Amniotic epithelial cell (primary cell): ENCODE measurements at regions not wholly inside any gene's neighbourhood (a gene's known extent, or its start where the extent isn't known, plus 50 kb on each side); places are given as distances from the start of the nearest gene placed in this dataset.

Experiments used
- DNase-seq: peaks from one replicate; pipeline ENCODE4 v3.0.0-alpha.2; 2010; ENCODE audit warnings: low read depth

- no peak for DNase-seq
These were observed 325.6 kb downstream of the TTLL7 start for GRCh38 chr1:83673312-83673711.

DNA sequence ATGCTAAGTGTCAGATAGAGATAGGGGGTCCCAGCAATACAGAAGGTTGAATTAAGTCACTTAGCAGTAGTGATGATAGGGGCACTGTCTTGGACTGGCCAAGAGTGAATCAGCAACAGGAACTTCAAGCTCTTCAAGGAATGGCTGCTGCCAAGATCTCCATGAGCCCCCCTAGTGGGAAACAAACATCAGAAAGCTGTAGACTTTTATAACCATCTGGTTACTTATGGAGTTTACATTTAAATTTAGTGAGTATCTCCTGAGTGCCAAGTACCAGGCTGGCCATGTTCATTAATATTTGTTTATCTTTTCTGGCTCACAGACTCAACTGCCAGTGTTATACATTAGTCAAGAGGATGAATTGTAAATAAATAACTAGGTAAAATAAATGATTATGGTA, 327.3 kb downstream of the TTLL7 start:
- DNase-seq = no peak

DNA sequence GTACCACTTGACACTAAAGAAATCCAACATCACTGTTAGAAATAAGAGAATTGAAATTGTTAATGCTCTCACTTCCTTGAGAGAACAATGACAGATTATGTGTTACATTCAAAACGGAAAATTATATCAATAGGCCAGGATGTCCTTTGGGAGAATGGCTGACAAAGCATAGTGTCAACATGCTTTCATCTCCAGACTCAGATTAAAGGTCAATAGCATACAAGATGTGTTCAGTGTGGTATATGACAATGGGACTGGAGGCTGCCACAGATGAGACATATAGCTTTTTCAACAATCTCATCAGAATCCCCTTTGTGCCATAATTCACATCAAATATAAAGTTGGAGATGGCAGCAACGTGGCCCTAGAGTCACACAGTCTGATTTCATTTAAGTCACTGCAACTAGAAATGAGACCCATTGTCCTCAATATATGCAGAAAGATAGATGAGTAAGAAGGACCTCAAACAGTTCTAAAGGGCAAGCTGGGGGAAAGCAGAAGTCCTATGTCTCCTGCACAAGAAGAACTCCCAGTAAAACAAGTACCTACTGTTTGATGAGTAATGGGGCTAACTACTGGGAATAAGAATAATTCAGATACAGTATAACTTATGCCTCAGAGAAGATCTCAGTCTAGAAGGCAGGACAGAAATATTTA, 327.9 kb downstream of the TTLL7 start:
- no peak for DNase-seq

DNA sequence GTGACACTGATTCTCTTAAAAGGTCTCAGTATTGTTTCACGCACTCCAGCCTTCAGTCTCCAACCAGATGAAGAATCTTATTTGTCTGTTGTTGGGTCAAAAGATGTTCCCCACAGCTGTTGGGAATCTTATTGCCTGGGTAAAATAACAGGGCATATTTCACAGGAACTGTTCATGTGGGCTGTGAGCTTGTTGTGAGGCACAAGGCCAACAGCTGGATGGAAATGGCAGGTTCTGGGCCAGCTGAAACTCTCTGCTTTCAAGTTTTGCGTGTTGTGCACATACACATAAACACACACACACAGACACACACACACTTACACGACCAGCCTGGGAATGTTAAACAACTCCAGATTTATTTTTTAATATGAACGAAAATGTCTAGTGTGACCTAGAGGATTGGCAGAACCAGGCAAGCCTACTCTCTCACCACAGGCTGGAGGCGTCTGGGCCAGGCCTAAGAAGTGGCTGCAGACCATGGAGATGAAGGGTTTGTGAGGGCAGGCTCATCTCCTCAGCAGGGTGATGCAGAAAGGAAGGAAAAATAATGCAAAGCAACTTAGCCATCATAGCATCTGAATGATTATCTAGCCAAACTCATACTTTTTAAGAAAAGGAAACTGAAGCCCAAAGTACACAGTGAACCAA, 357.0 kb downstream of the TTLL7 start:
- DNase-seq = no peak

DNA sequence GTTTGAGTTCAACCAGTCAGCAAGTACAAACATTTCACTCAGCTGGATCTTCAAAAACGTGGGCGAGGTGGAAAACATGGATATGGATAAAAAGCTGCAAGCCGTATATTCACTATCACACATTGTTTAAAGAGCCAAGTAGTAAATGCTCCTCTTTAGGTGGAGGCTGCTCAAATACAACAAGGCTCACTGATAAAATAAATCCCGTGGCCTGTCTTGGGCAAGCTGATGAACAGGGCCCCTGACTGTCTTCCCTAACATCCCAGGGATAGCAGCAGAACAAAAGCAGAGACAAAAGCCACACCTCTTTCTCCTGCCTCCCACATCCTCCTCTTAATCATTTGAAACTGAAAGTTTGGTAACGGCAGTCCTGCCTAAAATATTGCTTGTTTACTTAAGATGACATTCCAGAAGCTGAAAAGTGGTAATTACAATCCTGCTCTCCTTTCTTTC, 357.7 kb downstream of the TTLL7 start:
- no peak for DNase-seq

GRCh38 chr1:83639785-83640184, 359.1 kb downstream of the TTLL7 start:
- no peak for DNase-seq

DNA sequence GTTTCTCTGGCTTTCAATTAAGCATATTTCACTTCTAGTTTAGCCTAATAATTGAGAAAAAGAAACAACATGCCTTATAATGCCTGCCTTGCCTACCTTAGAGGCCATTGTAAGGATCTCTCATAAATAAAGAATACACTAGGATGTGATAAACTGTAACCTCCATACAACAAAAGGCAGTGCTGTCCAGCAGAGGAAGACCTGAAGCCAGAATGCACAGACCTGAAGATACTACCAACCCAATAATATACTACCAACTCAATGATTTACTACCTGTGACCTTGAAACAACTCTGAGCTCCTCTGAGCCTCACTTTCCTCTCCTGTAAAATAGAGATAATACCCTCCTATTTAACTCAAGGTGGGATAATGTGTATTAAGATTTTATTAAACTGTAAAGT, 361.3 kb downstream of the TTLL7 start:
- no peak for DNase-seq

- DNase-seq = no peak
These were observed 361.9 kb downstream of the TTLL7 start for GRCh38 chr1:83637009-83637408.

DNA sequence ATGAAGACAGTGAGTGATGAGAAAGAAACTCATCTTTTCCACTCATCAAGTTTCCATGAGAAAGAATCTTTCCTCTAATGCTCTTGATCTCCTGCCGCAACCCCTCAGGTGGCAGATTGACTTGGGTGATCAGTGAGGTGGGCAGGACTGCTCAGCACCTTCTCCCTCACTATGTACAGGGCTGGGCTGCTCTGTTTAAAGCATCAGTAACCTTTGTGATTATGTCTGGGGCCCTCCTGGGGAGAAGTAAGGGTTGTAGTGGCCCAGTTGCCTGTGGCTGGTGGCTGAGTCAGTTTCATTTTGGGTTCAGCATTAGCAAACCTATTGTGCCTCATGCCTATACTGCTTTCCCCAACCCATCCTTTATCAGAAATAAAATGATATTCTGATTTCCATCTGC, 366.0 kb downstream of the TTLL7 start:
- DNase-seq = no peak

GRCh38 chr1:83631851-83632250, 367.1 kb downstream of the TTLL7 start:
- DNase-seq = no peak

- DNase-seq = no peak
These were observed 371.9 kb downstream of the TTLL7 start for GRCh38 chr1:83627045-83627444.

DNA sequence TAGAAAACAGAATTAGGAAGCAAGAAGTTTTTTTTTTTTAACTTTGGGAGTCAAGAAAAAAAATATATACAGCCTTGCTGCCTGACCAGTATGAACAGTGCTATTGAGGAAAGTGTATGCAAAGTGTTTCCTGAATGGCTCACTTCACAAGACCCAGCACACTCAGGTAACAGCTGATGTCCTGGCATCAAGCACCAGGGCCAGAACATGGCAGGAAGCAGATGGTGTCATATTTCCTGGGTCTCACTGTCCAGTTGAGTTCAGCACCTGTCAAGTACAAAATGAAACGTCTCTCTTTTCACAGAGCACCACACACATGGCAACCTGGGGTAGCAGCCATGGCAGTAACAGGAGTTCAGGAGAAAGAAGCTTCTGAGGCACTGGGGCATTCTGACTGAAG, 372.3 kb downstream of the TTLL7 start:
- DNase-seq = no peak

GRCh38 chr1:83625646-83626045, 373.3 kb downstream of the TTLL7 start:
- no peak for DNase-seq

DNA sequence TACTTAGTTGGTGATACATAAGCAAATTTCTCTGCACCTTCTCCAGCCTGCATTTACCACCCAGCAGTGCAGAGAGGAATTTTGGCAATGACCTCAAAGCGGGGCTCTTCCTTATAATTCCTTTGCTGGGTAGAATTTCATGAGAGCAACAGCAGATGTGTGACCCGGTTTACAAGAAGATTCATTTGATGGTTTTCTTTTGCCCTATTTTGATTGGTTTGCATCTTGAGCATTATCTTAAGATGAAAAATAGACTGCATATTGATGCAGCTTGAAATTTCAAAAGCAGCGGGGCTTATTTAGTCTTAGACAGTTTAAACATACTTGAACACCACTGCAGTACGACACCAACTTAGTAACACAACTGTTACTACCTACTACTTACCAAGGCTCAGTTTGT, 378.9 kb downstream of the TTLL7 start:
- DNase-seq = no peak

DNA sequence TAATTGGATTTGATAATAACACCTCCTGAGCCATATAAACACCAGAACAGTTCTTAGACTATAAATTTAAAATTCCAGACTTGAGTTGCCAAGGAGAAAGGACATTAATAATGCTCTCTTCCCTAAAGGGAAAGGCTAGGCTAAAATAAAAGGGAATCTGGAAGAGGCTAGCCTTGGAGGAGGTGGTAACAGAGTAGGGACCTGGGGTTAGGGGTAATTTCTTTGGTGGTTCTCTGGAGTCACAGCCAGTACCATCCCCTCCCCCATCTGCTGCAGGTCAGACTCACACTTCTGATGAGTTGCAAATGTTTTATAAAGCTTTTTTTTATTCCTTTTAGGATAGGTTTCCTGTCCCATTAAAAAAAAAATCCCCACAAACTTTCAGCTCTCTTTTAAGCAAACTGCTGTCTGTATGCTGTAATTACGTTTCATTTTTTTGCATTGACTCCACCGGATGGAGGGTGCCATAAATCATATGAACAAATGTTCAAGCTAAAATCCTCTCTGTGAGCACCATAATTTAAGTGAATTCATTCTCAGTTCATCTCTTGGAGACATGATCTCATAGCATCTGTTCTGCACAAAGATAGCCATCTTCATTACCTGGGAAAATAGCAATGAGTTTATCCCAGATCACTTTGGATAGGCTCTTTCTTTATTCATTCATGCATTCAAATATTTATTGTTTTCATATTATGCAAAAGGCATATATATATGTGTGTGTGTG, 379.6 kb downstream of the TTLL7 start:
- no peak for DNase-seq

DNA sequence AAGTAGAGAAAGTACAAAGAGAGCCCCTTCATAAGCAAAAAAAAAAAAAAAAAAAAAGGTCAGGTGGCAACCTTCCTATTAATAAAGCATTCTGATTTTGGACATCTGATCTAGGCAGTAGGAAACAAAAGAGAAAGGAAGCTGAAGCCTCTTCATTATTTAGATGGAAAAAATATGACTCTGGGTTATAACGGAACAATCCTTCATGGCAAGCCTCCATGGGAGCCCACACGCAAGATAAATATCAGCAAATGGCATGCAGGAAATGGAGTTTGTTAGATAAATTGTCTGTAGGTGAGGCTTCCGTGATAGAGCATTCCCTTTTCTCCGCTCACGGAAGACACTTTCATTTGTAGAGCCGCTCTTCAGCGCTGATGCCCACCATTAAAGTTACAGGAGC, 381.0 kb downstream of the TTLL7 start:
- no peak for DNase-seq

DNA sequence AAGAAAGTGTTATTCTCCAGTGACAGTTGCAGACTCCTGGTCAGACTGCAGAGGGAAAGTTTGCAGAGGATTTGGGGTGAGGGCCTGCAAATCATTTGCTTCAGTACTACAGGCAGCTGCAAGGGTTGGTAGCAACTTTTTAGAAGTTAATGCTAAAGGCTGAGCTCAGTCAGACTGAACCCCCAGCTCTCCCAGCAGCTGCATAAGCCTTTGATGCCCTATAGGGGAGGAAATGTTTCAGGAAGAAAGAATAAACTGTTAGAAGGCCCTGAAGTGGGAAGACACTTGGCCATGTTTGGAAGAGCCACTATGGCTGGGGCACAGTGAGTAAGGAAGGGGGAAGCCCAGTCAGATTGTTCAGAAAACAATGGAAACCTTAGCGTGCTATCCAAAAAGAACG, 383.6 kb downstream of the TTLL7 start:
- DNase-seq = no peak

DNA sequence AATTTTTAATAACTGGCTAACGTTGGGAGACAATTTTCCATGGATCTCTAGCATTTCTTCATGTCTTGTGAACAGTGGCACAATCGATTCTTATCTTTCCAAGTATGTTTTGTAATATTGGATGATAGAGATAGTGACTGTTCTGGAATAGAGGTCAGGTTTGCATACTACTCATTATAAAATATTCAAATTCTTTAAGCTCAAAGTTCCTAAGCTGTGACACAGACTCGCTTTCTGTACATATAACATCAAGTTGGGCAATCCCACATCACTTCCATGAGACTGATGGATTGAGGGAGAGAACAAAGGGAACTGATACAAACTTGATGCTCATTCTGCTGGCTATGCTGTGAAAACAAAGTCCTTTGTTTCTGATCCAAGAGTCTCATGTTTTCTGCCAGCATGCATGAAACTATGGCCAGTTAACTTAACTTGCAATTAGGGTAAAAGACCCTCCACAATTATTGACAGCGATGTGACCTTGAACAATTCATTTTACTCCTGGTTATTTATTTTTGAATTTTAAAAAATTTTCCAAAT, 392.4 kb downstream of the TTLL7 start:
- DNase-seq = no peak

DNA sequence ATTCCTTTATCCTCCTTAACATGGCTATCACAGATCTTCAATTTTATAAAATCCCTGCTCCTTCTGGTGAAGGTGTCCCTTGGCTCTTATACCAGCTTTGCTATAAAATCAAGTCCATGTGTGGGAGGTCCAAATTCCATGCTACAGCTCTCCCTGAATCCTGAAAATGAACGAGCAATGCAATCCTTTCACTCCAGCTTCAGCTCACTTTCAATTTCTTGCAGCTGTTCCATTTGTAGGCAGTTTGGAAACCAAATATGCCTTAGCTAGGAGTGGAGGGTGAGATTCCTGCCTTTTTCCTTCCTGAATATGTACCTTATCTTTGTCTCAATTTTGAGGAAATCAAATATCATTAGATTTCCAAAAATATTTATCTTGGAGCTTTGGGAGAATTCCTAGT, 402.6 kb downstream of the TTLL7 start:
- DNase-seq = no peak

- DNase-seq = no peak
These were observed 405.9 kb downstream of the TTLL7 start for GRCh38 chr1:83593073-83593472.

DNA sequence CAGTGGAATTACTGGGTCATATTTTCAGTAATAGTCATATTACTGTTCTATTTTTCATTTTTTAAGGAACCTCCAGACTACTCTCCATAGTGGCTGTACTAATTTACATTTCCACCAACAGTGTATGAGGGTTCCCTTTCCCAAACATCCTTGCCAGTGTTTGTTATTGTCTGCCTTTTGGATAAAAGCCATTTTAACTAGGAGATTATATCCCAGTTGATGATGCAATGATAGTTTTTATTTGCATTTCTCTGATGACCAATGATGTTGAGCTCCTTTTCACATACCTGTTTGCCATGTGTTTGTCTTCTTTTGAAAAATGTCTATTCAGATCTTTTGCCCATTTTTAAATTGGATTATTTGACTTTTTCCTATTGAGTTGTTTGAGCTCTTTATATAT, 410.8 kb downstream of the TTLL7 start:
- no peak for DNase-seq

DNA sequence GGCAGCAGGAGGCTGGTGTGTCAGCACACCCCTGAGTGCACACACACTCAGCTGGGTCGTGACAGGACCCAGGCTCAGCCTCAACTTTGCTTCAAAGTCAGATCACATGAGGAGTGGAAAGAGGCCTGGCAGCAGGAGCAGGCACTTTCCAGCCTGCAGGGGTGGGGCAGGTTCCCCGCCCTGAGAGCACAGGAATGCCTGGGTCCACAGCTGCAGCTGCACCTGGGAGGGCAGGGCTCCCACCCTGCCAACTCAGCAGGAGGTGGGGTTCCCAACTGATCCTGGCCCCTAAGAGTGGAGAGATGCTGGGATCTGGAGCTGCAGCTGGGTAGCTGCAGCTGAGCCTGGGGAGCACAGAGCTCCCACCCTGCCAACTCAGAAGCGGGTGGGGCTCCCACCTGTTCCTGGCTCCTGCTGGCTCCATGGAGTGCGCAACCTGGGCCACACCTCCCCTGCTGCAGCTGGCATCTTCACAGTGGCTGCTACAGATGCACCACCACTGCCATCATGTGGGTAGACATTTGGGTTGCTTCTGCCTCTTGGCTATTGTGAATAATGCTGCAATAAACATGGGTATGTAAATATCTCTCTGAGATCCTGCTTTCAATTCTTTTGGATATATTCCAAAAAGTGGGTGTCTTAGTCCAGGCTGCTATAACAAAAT, 415.4 kb downstream of the TTLL7 start:
- no peak for DNase-seq

DNA sequence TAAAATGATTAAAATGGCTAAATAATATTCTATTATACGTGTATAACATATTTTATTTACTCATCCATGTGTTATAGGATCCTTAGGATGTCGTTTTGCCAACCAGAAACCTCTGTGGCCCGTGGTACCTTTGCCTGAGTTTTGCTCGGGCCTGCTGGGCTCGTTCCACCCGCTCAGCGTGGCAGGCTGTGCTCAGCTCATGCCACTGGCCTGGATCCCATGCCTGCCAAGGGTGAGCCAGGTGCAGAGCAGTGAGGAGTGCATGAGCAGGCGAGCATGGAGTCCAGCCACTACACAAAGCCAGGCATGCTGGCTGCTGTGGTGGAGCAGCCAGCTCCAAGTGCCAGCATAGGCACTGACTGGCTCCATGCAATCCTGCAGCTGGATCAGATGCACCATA, 417.2 kb downstream of the TTLL7 start:
- no peak for DNase-seq
